BJ (cell line): ENCODE measurements at regions not wholly inside any gene's neighbourhood (a gene's known extent, or its start where the extent isn't known, plus 50 kb on each side); places are given as distances from the start of the nearest gene placed in this dataset.

Source experiments
- CTCF ChIA-PET: fragments of 350-600 bp; formaldehyde crosslinking; extraction: SDS; loops from one replicate; lab custom pipeline; 2021; ENCODE audit warnings: antibody characterized with exemption, inconsistent platforms; lab: Yijun Ruan, JAX
- POLR2A ChIA-PET: fragments of 300-600 bp; sonication (Branson Sonifier 250); formaldehyde crosslinking; extraction: SDS; loops from one replicate; lab custom pipeline; 2021; ENCODE audit warnings: antibody characterized with exemption; lab: Charles Lee
- DNase-seq: peaks from one replicate; pipeline ENCODE4 v3.0.0-alpha.2; 2011; ENCODE audit warnings: low read depth
- H3K27me3 ChIP-seq: 2 replicates; pipeline ENCODE4 v1.6.0; 2011; ENCODE audit warnings: low read length; ENCODE audit not compliant: control insufficient read depth, insufficient read depth
- H3K36me3 ChIP-seq: 2 replicates; pipeline ENCODE4 v1.5.1; 2011; ENCODE audit warnings: low read length; ENCODE audit not compliant: control insufficient read depth, insufficient read depth
- H3K4me3 ChIP-seq: 2 replicates; pipeline ENCODE4 v1.5.1; 2011; ENCODE audit warnings: low read depth, mild to moderate bottlenecking, control low read depth, low read length
- CTCF ChIP-seq: IDR thresholded peaks from 2 replicates; pipeline ENCODE4 v1.5.1; 2011; ENCODE audit warnings: low read depth, mild to moderate bottlenecking, control low read depth, inconsistent platforms, low read length, moderate library complexity; ENCODE audit not compliant: insufficient read depth

GRCh38 chr5:39523821-39524220 lies 99.0 kb upstream of the DAB2 start:
- ChIA-PET CTCF (interaction anchor here (1.3 to 2.0 kb wide), 5 partner anchors 18 to 147 kb away, joined by 3 to 4 read pairs (median 3); no protein-coding TSS in a partner anchor), POLR2A (no interaction called here)
- Histone ChIP-seq H3K27me3 (no peaks in the 10 kb centered on the region), H3K4me3 (no peak overlapping the region), H3K36me3 (no peaks in the 10 kb centered on the region)
- no peak for DNase-seq
- no peak for TF ChIP-seq CTCF

- no peak overlapping the region for H3K4me3 ChIP-seq
- TF ChIP-seq CTCF: no peak
- ChIA-PET POLR2A (interaction anchor here (1.0 to 1.3 kb wide), 2 partner anchors 97 to 98 kb away, joined by 4 read pairs; partner anchors contain the start of gene DAB2), CTCF (interaction anchor here (1.5 to 2.1 kb wide), 2 partner anchors 98 to 111 kb away, joined by 4 to 9 read pairs; partner anchors contain the start of gene DAB2)
- no peak for DNase-seq
- no peaks in the 10 kb centered on the region for H3K36me3 ChIP-seq
- H3K27me3 ChIP-seq: no peaks in the 10 kb centered on the region
Observed at GRCh38 chr5:39521940-39522590, 97.3 kb upstream of the DAB2 start.

- POLR2A ChIA-PET: interaction anchor here (1.0 to 1.3 kb wide), 2 partner anchors 96 to 97 kb away, joined by 4 read pairs; partner anchors contain the start of gene DAB2
- CTCF ChIA-PET: interaction anchor here (1.1 to 2.1 kb wide), 2 partner anchors 26 to 97 kb away, joined by 4 to 9 read pairs; partner anchors contain the start of gene DAB2
- TF ChIP-seq CTCF: no peak
- no peak for DNase-seq
- Histone ChIP-seq H3K36me3 (no peaks in the 10 kb centered on the region), H3K27me3 (no peaks in the 10 kb centered on the region), H3K4me3 (no peak overlapping the region)
Observed at GRCh38 chr5:39521098-39521860, 96.5 kb upstream of the DAB2 start.

- no peak overlapping the region for H3K4me3 ChIP-seq
- no peak for DNase-seq
- CTCF ChIA-PET: no interaction called here
Observed at GRCh38 chr5:39520232-39520572, 95.4 kb upstream of the DAB2 start.

More at GRCh38 chr5:39520232-39520572, 95.4 kb upstream of the DAB2 start:
- POLR2A ChIA-PET: interaction anchor here (1.2 kb wide), 2 partner anchors 95 to 101 kb away, joined by 4 to 6 read pairs; partner anchors contain the start of gene DAB2
- no peak for TF ChIP-seq CTCF
- Histone ChIP-seq H3K27me3 (no peaks in the 10 kb centered on the region), H3K36me3 (no peaks in the 10 kb centered on the region)
